Gastrocnemius medialis (tissue), 4 donors: ENCODE measurements at regions not wholly inside any gene's neighbourhood (a gene's known extent, or its start where the extent isn't known, plus 50 kb on each side); places are given as distances from the start of the nearest gene placed in this dataset.

Experiments
- CTCF ChIP-seq, 5 experiments: fragments of 450-650 bp in 3 of 5; fragments of 200-600 bp in 2 of 5; sonication (generic) in 2 of 5; IDR thresholded peaks in 4 of 5; conservative IDR thresholded peaks in 1 of 5; 1 replicate in 4 of 5; 2 replicates in 1 of 5; pipeline ENCODE4 v1.5.1; 2016 to 2019; ENCODE audit warnings: antibody characterized with exemption in 5 of 5, mild to moderate bottlenecking in 3 of 5, moderate library complexity in 3 of 5
- POLR2A ChIP-seq, 2 donors: fragments of 450-650 bp; IDR thresholded peaks; one replicate each; pipeline ENCODE4 v1.6.1; 2017; ENCODE audit warnings: antibody characterized with exemption in 2 of 2, mild to moderate bottlenecking in 2 of 2, moderate library complexity in 2 of 2

- TF ChIP-seq CTCF (IDR thresholded peaks at IDR 0.05 in 4 of 5, conservative IDR thresholded peaks at IDR 0.05 in 1 of 5) (no peak), POLR2A (IDR thresholded peaks at IDR 0.05) (no peak)
Measured at GRCh38 chr16:56029026-56029425, 153.9 kb upstream of the CES5A start.
